ENCODE measurements at regions not wholly inside any gene's neighbourhood (a gene's known extent, or its start where the extent isn't known, plus 50 kb on each side); places are given as distances from the start of the nearest gene placed in this dataset.
"Not testable (repeated sequence)": the region's sequence is repeated elsewhere in the genome, so short reads cannot be mapped to it uniquely, and the experiment has no call there.

GRCh38 chr11:103820345-103820744, 216.1 kb upstream of the DDI1 start:
- not testable (repeated sequence) for TF ChIP-seq EZH2phosphoT487 (IDR thresholded peaks at IDR 0.05; ENCODE audit: borderline replicate concordance, low read depth, low read length); CTCF (conservative IDR thresholded peaks at IDR 0.05; ENCODE audit: low read length)

Data from OCI-LY7 (cell line).